Hepatocyte (in vitro differentiated cells): ENCODE measurements at regions not wholly inside any gene's neighbourhood (a gene's known extent, or its start where the extent isn't known, plus 50 kb on each side); places are given as distances from the start of the nearest gene placed in this dataset.

ENCODE experiments used
- CTCF ChIP-seq: fragments of 200-600 bp; sonication (generic); IDR thresholded peaks from 2 replicates; pipeline ENCODE4 v1.5.1; 2016; ENCODE audit warnings: antibody characterized with exemption, mild to moderate bottlenecking; ENCODE audit not compliant: poor library complexity
- EZH2 ChIP-seq: fragments of 200-600 bp; sonication (generic); IDR thresholded peaks from 2 replicates; pipeline ENCODE4 v1.6.1; 2016; ENCODE audit warnings: antibody characterized with exemption, mild to moderate bottlenecking, borderline replicate concordance
- EZH2phosphoT487 ChIP-seq: fragments of 200-600 bp; sonication (generic); IDR thresholded peaks from one replicate; pipeline ENCODE4 v1.6.1; 2018; ENCODE audit warnings: antibody characterized with exemption, mild to moderate bottlenecking, low read depth, moderate library complexity; ENCODE audit not compliant: unreplicated experiment, severe bottlenecking

DNA sequence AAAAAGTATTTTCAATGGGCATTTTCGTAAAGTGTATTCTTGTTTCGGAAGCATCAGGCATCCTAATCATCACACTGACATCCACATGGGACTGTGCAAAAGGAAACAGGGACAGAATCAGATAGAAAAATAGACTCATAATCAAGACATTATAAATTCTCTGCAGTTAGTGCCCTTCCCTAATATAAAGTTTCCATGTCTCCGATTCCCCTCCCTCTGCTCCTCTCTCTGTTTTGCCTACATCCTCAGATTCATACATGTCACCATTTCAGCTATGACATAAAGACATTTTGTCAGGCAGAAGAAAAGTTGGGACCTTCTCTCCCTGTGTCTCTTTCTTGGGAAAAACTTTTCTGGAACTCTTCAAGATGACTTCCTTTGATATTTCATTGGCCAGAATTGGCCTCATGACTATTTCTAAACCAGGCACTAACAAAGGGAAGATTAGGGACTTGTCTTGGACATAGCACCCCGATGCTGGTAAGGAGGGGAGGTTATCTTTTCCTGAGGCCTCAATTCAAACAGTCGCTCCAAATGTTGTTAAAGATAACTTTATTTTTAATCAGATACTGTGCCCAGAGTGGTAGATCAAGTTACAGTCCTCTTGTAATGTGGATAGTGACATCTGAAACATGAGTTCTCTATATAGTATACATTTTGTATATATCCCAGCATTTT is 212.1 kb upstream of the BTG1 start:
- TF ChIP-seq CTCF (no peak), EZH2 (no peak), EZH2phosphoT487 (no peak)
